Erythroblast (primary cell): ENCODE measurements at regions not wholly inside any gene's neighbourhood (a gene's known extent, or its start where the extent isn't known, plus 50 kb on each side); places are given as distances from the start of the nearest gene placed in this dataset.
"Not testable (repeated sequence)": the region's sequence is repeated elsewhere in the genome, so short reads cannot be mapped to it uniquely, and the experiment has no call there.

Experiments used
- GATA1 ChIP-seq: IDR thresholded peaks from 2 replicates; pipeline ENCODE4 v1.6.1; 2011; ENCODE audit warnings: low read depth, mild to moderate bottlenecking, control low read depth, low read length, moderate library complexity
- POLR2A ChIP-seq: IDR thresholded peaks from 2 replicates; pipeline ENCODE4 v1.6.1; 2011; ENCODE audit warnings: mild to moderate bottlenecking, low read length

GRCh38 chr10:84739126-84739525 lies 410.7 kb downstream of the CCSER2 start:
- TF ChIP-seq POLR2A, GATA1: not testable (repeated sequence)
